GM12878 (cell line): ENCODE measurements at regions not wholly inside any gene's neighbourhood (a gene's known extent, or its start where the extent isn't known, plus 50 kb on each side); places are given as distances from the start of the nearest gene placed in this dataset.

Experiments used
- ATAC-seq: fragments of 200-7000 bp; cut with Tn5 transposase; 3 replicates; pipeline ENCODE4 v1.9.1; 2020; ENCODE audit warnings: mild to moderate bottlenecking, moderate library complexity
- BruUV-seq: library from RNA; stranded (reverse); fragments of 400-500 nt; replicated peaks from 2 replicates; lab custom pipeline; 2021; lab: Mats Ljungman, UMichigan
- CTCF ChIA-PET: fragments of 300-600 bp; sonication (Branson Sonifier 250); formaldehyde crosslinking; extraction: SDS; loops from one replicate; lab custom pipeline; 2021; ENCODE audit warnings: inconsistent platforms; lab: Yijun Ruan, JAX
- POLR2A ChIA-PET: fragments of 350-600 bp; formaldehyde crosslinking; extraction: SDS; loops from one replicate; lab custom pipeline; 2021; ENCODE audit warnings: inconsistent platforms; lab: Charles Lee
- RAD21 ChIA-PET: fragments of 300-600 bp; sonication (Branson Sonifier 250); formaldehyde crosslinking; loops from one replicate; lab custom pipeline; 2023; ENCODE audit warnings: antibody characterized with exemption; ENCODE audit not compliant: unreplicated experiment; lab: Charles Lee
- SMC1A ChIA-PET: fragments of 300-600 bp; sonication (Branson Sonifier 250); formaldehyde crosslinking; loops from one replicate; lab custom pipeline; 2023; ENCODE audit not compliant: unreplicated experiment, uncharacterized antibody; lab: Charles Lee
- DNase-seq: peaks from one replicate; pipeline ENCODE4 v3.0.0-alpha.2; 2011; ENCODE audit warnings: low read depth, low spot score
- FAIRE-seq: peaks from 3 replicates; lab custom pipeline; 2011; peaks lifted over from hg19 to GRCh38; lab: Jason Lieb, UNC
- H2AFZ ChIP-seq: 2 replicates; pipeline ENCODE4 v1.6.0; 2011; ENCODE audit warnings: low read depth, low read length, control low read depth; ENCODE audit not compliant: control insufficient read depth
- H3K27ac ChIP-seq: 2 replicates; pipeline ENCODE4 v1.5.1; 2011; ENCODE audit warnings: control low read depth; ENCODE audit not compliant: control insufficient read depth, insufficient read depth
- H3K27me3 ChIP-seq, 2 experiments: replicated peaks in 1 of 2; 2 replicates each; pipeline versions ENCODE4 v1.6.0 to v1.6.1; 2011; ENCODE audit warnings: low read length in 1 of 2; ENCODE audit not compliant: control insufficient read depth in 2 of 2, insufficient read depth in 2 of 2
- H3K36me3 ChIP-seq, 2 experiments: 2 replicates each; pipeline ENCODE4 v1.5.1; 2011; ENCODE audit warnings: low read length in 1 of 2; ENCODE audit not compliant: control insufficient read depth in 2 of 2, insufficient read depth in 2 of 2
- H3K4me1 ChIP-seq: 2 replicates; pipeline ENCODE4 v1.6.1; 2011; ENCODE audit warnings: mild to moderate bottlenecking, low read length, moderate library complexity, mixed read lengths; ENCODE audit not compliant: control insufficient read depth, insufficient read depth
- H3K4me2 ChIP-seq: 2 replicates; pipeline ENCODE4 v1.6.0; 2011; ENCODE audit warnings: control low read depth; ENCODE audit not compliant: control insufficient read depth, insufficient read depth
- H3K4me3 ChIP-seq: fragments of 200-600 bp; sonication (generic); 2 replicates; pipeline ENCODE4 v1.5.1; 2016
- H3K79me2 ChIP-seq: 2 replicates; pipeline ENCODE4 v1.6.0; 2011; ENCODE audit warnings: low read length; ENCODE audit not compliant: control insufficient read depth, insufficient read depth
- H3K9ac ChIP-seq: 2 replicates; pipeline ENCODE4 v1.8.0; 2011; ENCODE audit warnings: low read length, control low read depth, mixed read lengths; ENCODE audit not compliant: control insufficient read depth, insufficient read depth
- H3K9me3 ChIP-seq: replicated peaks from 3 replicates; pipeline ENCODE4 v1.5.1; 2011; ENCODE audit warnings: mild to moderate bottlenecking, low read length; ENCODE audit not compliant: control insufficient read depth, insufficient read depth
- H4K20me1 ChIP-seq: 2 replicates; pipeline ENCODE4 v1.6.0; 2011; ENCODE audit not compliant: control insufficient read depth, insufficient read depth
- ETV6 ChIP-seq, 2 experiments: fragments of 450-650 bp in 1 of 2; IDR thresholded peaks in 1 of 2; conservative IDR thresholded peaks in 1 of 2; 2 replicates each; pipeline ENCODE4 v1.6.1; 2014; ENCODE audit warnings: antibody characterized with exemption in 1 of 2, borderline replicate concordance in 1 of 2, low read depth in 1 of 2, mild to moderate bottlenecking in 1 of 2, moderate library complexity in 1 of 2
- NKRF ChIP-seq: fragments of 450-650 bp; conservative IDR thresholded peaks from 2 replicates; pipeline ENCODE4 v1.6.1; 2017; ENCODE audit warnings: mild to moderate bottlenecking, moderate library complexity
- in situ Hi-C: fragments of 300-500 bp; cut with MboI; formaldehyde crosslinking; loops from 9 replicates; pipeline ENCODE4 v1.14.3; 2018; ENCODE audit warnings: mixed read lengths
- intact Hi-C: fragments of 100-400 bp; cut with micrococcal nuclease; formaldehyde crosslinking; loops from one replicate; pipeline ENCODE4 v1.14.2; 2022; ENCODE audit not compliant: unreplicated experiment
- TF ChIP-seq, protein P1 (sequence below): fragments of 450-650 bp; IDR thresholded peaks from 2 replicates; pipeline ENCODE4 v1.6.1; 2016; ENCODE audit warnings: mild to moderate bottlenecking
- TF ChIP-seq, protein P2 (sequence below): fragments of 450-650 bp; IDR thresholded peaks from 2 replicates; pipeline ENCODE4 v1.6.1; 2017; ENCODE audit warnings: antibody characterized with exemption, mild to moderate bottlenecking, moderate library complexity

- intact Hi-C loops, result no loop called here
- Histone ChIP-seq H4K20me1 (no peaks in the 10 kb centered on the region), H3K4me2 (no peak overlapping the region), H2AFZ (no peak overlapping the region), H3K9ac (no peak overlapping the region), H3K9me3 (no peaks in the 10 kb centered on the region; the same call in 2 of the 3 replicates), H3K79me2 (no peaks in the 10 kb centered on the region), H3K27me3 (no peaks in the 10 kb centered on the region), H3K4me3 (no peak overlapping the region), H3K4me1 (no peaks in the 10 kb centered on the region), H3K27ac (no peak overlapping the region), H3K36me3 (no peaks in the 10 kb centered on the region)
- POLR2A ChIA-PET, result no interaction called here
- RAD21 ChIA-PET, result no interaction called here
- CTCF ChIA-PET, result no interaction called here
- FAIRE-seq (no peak), DNase-seq (no peak), ATAC-seq (no peak)
- SMC1A ChIA-PET, result no interaction called here
- TF ChIP-seq ETV6 (conservative IDR thresholded peaks at IDR 0.05 in 1 of 2, IDR thresholded peaks at IDR 0.05 in 1 of 2; ENCODE audit: borderline replicate concordance in 1 of 2, low read depth in 1 of 2), result no peak
- TF ChIP-seq, protein P1, sequence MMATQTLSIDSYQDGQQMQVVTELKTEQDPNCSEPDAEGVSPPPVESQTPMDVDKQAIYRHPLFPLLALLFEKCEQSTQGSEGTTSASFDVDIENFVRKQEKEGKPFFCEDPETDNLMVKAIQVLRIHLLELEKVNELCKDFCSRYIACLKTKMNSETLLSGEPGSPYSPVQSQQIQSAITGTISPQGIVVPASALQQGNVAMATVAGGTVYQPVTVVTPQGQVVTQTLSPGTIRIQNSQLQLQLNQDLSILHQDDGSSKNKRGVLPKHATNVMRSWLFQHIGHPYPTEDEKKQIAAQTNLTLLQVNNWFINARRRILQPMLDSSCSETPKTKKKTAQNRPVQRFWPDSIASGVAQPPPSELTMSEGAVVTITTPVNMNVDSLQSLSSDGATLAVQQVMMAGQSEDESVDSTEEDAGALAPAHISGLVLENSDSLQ, result no peak
- TF ChIP-seq, protein P2, sequence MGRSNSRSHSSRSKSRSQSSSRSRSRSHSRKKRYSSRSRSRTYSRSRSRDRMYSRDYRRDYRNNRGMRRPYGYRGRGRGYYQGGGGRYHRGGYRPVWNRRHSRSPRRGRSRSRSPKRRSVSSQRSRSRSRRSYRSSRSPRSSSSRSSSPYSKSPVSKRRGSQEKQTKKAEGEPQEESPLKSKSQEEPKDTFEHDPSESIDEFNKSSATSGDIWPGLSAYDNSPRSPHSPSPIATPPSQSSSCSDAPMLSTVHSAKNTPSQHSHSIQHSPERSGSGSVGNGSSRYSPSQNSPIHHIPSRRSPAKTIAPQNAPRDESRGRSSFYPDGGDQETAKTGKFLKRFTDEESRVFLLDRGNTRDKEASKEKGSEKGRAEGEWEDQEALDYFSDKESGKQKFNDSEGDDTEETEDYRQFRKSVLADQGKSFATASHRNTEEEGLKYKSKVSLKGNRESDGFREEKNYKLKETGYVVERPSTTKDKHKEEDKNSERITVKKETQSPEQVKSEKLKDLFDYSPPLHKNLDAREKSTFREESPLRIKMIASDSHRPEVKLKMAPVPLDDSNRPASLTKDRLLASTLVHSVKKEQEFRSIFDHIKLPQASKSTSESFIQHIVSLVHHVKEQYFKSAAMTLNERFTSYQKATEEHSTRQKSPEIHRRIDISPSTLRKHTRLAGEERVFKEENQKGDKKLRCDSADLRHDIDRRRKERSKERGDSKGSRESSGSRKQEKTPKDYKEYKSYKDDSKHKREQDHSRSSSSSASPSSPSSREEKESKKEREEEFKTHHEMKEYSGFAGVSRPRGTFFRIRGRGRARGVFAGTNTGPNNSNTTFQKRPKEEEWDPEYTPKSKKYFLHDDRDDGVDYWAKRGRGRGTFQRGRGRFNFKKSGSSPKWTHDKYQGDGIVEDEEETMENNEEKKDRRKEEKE, result no peak
- TF ChIP-seq NKRF, result no peak
- no TSS peak for BruUV-seq
- in situ Hi-C loops, result no loop called here
Observed at GRCh38 chr2:160803881-160804280, 310.3 kb upstream of the RBMS1 start.
